WTC11 (cell line): ENCODE measurements at regions not wholly inside any gene's neighbourhood (a gene's known extent, or its start where the extent isn't known, plus 50 kb on each side); places are given as distances from the start of the nearest gene placed in this dataset.

Source experiments
- ATAC-seq: fragments of 200-7000 bp; cut with Tn5 transposase; 2 replicates; pipeline ENCODE4 v1.10.0; 2021; ENCODE audit warnings: mild to moderate bottlenecking, moderate library complexity
- CTCF ChIA-PET: fragments of 300-600 bp; sonication (Branson Sonifier 250); formaldehyde crosslinking; loops from one replicate; lab custom pipeline; 2021; ENCODE audit warnings: antibody characterized with exemption; lab: Charles Lee
- POLR2A ChIA-PET: fragments of 350-600 bp; sonication (Branson Sonifier 250); formaldehyde crosslinking; loops from one replicate; lab custom pipeline; 2021; ENCODE audit warnings: antibody characterized with exemption; lab: Charles Lee
- DNase-seq: peaks from one replicate; pipeline ENCODE4 v3.0.0; 2021; ENCODE audit warnings: low spot score
- H3K27ac Mint-ChIP-seq: 2 replicates; pipeline ENCODE4 v1.8.0; 2021; ENCODE audit warnings: mixed read lengths
- H3K27me3 Mint-ChIP-seq: 2 replicates; pipeline ENCODE4 v1.8.0; 2021; ENCODE audit warnings: low read depth, mild to moderate bottlenecking, moderate library complexity, mixed read lengths
- H3K36me3 Mint-ChIP-seq: 2 replicates; pipeline ENCODE4 v1.8.0; 2021; ENCODE audit warnings: mixed read lengths
- H3K4me1 Mint-ChIP-seq: 2 replicates; pipeline ENCODE4 v1.8.0; 2022; ENCODE audit warnings: mixed read lengths
- H3K4me3 Mint-ChIP-seq: 2 replicates; pipeline ENCODE4 v1.8.0; 2021; ENCODE audit warnings: mild to moderate bottlenecking, moderate library complexity, mixed read lengths
- H3K9me3 Mint-ChIP-seq: 2 replicates; pipeline ENCODE4 v1.8.0; 2021; ENCODE audit warnings: mixed read lengths
- CDX4 ChIP-seq: fragments of 250-450 bp; sonication (Bioruptor Pico); IDR thresholded peaks from 2 replicates; pipeline ENCODE4 v1.9.0; 2021; ENCODE audit warnings: moderate library complexity, mild to moderate bottlenecking, inconsistent platforms, borderline replicate concordance
- CREM ChIP-seq: sonication (generic); formaldehyde crosslinking; IDR thresholded peaks from 2 replicates; pipeline ENCODE4 v1.8.1; 2022; ENCODE audit warnings: mild to moderate bottlenecking, missing genetic modification reagents, moderate library complexity
- FOXK1 ChIP-seq: sonication (generic); formaldehyde crosslinking; IDR thresholded peaks from 2 replicates; pipeline ENCODE4 v1.8.0; 2022; ENCODE audit warnings: mild to moderate bottlenecking, moderate library complexity, missing genetic modification reagents
- GTF2I ChIP-seq: fragments of 250-450 bp; sonication (Bioruptor Pico); conservative IDR thresholded peaks from 2 replicates; pipeline ENCODE4 v1.4.0; 2021; ENCODE audit warnings: mild to moderate bottlenecking
- MYBL2 ChIP-seq: sonication (generic); formaldehyde crosslinking; IDR thresholded peaks from 2 replicates; pipeline ENCODE4 v1.8.1; 2023; ENCODE audit warnings: mild to moderate bottlenecking, moderate library complexity, missing genetic modification reagents
- NFATC4 ChIP-seq: fragments of 250-450 bp; sonication (Bioruptor Pico); IDR thresholded peaks from 2 replicates; pipeline ENCODE4 v1.9.0; 2021; ENCODE audit warnings: mild to moderate bottlenecking
- PRRX2 ChIP-seq: fragments of 250-450 bp; sonication (Bioruptor Pico); IDR thresholded peaks from 2 replicates; pipeline ENCODE4 v1.8.0; 2021; ENCODE audit warnings: mild to moderate bottlenecking
- SP1 ChIP-seq: sonication (generic); formaldehyde crosslinking; conservative IDR thresholded peaks from 2 replicates; pipeline ENCODE4 v1.8.1; 2022; ENCODE audit warnings: missing genetic modification reagents
- TCF7 ChIP-seq: sonication (generic); formaldehyde crosslinking; IDR thresholded peaks from 2 replicates; pipeline ENCODE4 v1.8.0; 2022; ENCODE audit warnings: mild to moderate bottlenecking, low read depth, missing genetic modification reagents, moderate library complexity
- TP53 ChIP-seq: sonication (generic); formaldehyde crosslinking; IDR thresholded peaks from 2 replicates; pipeline ENCODE4 v1.8.1; 2023; ENCODE audit warnings: mild to moderate bottlenecking, missing genetic modification reagents
- ZNF263 ChIP-seq: sonication (generic); formaldehyde crosslinking; IDR thresholded peaks from 2 replicates; pipeline ENCODE4 v1.8.1; 2022; ENCODE audit warnings: low read depth, mild to moderate bottlenecking, moderate library complexity, missing genetic modification reagents
- ZNF416 ChIP-seq: fragments of 250-450 bp; sonication (Bioruptor Pico); IDR thresholded peaks from 2 replicates; pipeline ENCODE4 v1.9.0; 2021; ENCODE audit warnings: mild to moderate bottlenecking, inconsistent platforms
- ZSCAN18 ChIP-seq: fragments of 250-450 bp; sonication (Bioruptor Pico); IDR thresholded peaks from 2 replicates; pipeline ENCODE4 v2.1.2; 2022; ENCODE audit warnings: mild to moderate bottlenecking, moderate library complexity
- TF ChIP-seq, protein P1 (sequence below): fragments of 250-450 bp; sonication (Bioruptor Pico); IDR thresholded peaks from 2 replicates; pipeline ENCODE4 v1.9.0; 2021; ENCODE audit warnings: mild to moderate bottlenecking
- TF ChIP-seq, protein P2 (sequence below): sonication (generic); formaldehyde crosslinking; IDR thresholded peaks from 2 replicates; pipeline ENCODE4 v1.8.1; 2023; ENCODE audit warnings: mild to moderate bottlenecking, missing genetic modification reagents
- TF ChIP-seq, protein P3 (sequence below): fragments of 250-450 bp; sonication (Bioruptor Pico); IDR thresholded peaks from 2 replicates; pipeline ENCODE4 v1.8.0; 2021; ENCODE audit warnings: mild to moderate bottlenecking
- TF ChIP-seq, protein P4 (sequence below): sonication (generic); formaldehyde crosslinking; IDR thresholded peaks from 2 replicates; pipeline ENCODE4 v1.8.1; 2022; ENCODE audit warnings: missing genetic modification reagents, borderline replicate concordance
- TF ChIP-seq, protein P5 (sequence below): sonication (generic); formaldehyde crosslinking; IDR thresholded peaks from 2 replicates; pipeline ENCODE4 v1.8.1; 2023; ENCODE audit warnings: mild to moderate bottlenecking, missing genetic modification reagents, moderate library complexity
- TF ChIP-seq, protein P6 (sequence below): sonication (generic); formaldehyde crosslinking; IDR thresholded peaks from 2 replicates; pipeline ENCODE4 v1.8.1; 2022; ENCODE audit warnings: low read depth, missing genetic modification reagents, borderline replicate concordance

DNA sequence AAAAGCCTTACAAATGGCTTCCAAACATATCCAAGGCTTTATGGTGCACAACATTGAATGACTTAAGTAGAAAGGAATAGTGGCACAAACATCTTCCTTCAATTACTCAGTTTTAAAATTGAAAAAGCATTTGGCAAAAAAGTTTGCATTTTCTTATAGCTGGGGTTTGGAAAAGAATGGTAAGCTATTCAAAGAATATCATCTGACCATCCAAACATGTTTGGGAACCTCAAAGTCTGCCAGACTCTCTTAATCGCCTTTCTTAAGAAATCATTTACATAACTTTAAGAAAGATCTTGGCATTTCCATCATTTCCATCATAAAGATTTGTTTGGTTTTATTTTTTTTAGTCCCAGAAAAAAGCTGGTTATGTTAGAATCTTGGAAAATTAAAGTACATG is 210.1 kb upstream of the PELI2 start:
- H3K27ac Mint-ChIP-seq, result no peak overlapping the region
- DNase-seq, result no peak
- no peak overlapping the region for H3K4me3 Mint-ChIP-seq
- H3K4me1 Mint-ChIP-seq, result peaks cover 37% of the 10 kb centered on the region
- no peaks in the 10 kb centered on the region; the same call in 1 of the 2 replicates for H3K27me3 Mint-ChIP-seq
- H3K9me3 Mint-ChIP-seq, result peaks cover 6% of the 10 kb centered on the region
- CTCF ChIA-PET, result interaction anchor here (1.4 kb wide), 1 partner anchor 176 kb away, joined by 3 read pairs; no protein-coding TSS in a partner anchor
- TF ChIP-seq, protein P1, sequence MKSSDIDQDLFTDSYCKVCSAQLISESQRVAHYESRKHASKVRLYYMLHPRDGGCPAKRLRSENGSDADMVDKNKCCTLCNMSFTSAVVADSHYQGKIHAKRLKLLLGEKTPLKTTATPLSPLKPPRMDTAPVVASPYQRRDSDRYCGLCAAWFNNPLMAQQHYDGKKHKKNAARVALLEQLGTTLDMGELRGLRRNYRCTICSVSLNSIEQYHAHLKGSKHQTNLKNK, result no peak
- TF ChIP-seq, protein P2, sequence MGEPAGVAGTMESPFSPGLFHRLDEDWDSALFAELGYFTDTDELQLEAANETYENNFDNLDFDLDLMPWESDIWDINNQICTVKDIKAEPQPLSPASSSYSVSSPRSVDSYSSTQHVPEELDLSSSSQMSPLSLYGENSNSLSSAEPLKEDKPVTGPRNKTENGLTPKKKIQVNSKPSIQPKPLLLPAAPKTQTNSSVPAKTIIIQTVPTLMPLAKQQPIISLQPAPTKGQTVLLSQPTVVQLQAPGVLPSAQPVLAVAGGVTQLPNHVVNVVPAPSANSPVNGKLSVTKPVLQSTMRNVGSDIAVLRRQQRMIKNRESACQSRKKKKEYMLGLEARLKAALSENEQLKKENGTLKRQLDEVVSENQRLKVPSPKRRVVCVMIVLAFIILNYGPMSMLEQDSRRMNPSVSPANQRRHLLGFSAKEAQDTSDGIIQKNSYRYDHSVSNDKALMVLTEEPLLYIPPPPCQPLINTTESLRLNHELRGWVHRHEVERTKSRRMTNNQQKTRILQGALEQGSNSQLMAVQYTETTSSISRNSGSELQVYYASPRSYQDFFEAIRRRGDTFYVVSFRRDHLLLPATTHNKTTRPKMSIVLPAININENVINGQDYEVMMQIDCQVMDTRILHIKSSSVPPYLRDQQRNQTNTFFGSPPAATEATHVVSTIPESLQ (CRISPR knock-in tag), result no peak
- TF ChIP-seq, protein P3, sequence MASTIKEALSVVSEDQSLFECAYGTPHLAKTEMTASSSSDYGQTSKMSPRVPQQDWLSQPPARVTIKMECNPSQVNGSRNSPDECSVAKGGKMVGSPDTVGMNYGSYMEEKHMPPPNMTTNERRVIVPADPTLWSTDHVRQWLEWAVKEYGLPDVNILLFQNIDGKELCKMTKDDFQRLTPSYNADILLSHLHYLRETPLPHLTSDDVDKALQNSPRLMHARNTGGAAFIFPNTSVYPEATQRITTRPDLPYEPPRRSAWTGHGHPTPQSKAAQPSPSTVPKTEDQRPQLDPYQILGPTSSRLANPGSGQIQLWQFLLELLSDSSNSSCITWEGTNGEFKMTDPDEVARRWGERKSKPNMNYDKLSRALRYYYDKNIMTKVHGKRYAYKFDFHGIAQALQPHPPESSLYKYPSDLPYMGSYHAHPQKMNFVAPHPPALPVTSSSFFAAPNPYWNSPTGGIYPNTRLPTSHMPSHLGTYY (CRISPR knock-in tag), result no peak
- no peak for TF ChIP-seq NFATC4
- TF ChIP-seq FOXK1 (CRISPR knock-in tag), result no peak
- no peak for TF ChIP-seq CDX4 (CRISPR knock-in tag)
- TF ChIP-seq MYBL2, result no peak
- TF ChIP-seq ZNF263 (CRISPR knock-in tag), result no peak
- TF ChIP-seq GTF2I (CRISPR knock-in tag), result no peak
- TF ChIP-seq, protein P4, sequence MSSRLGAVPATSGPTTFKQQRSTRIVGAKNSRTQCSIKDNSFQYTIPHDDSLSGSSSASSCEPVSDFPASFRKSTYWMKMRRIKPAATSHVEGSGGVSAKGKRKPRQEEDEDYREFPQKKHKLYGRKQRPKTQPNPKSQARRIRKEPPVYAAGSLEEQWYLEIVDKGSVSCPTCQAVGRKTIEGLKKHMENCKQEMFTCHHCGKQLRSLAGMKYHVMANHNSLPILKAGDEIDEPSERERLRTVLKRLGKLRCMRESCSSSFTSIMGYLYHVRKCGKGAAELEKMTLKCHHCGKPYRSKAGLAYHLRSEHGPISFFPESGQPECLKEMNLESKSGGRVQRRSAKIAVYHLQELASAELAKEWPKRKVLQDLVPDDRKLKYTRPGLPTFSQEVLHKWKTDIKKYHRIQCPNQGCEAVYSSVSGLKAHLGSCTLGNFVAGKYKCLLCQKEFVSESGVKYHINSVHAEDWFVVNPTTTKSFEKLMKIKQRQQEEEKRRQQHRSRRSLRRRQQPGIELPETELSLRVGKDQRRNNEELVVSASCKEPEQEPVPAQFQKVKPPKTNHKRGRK (CRISPR knock-in tag), result no peak
- TF ChIP-seq, protein P5, sequence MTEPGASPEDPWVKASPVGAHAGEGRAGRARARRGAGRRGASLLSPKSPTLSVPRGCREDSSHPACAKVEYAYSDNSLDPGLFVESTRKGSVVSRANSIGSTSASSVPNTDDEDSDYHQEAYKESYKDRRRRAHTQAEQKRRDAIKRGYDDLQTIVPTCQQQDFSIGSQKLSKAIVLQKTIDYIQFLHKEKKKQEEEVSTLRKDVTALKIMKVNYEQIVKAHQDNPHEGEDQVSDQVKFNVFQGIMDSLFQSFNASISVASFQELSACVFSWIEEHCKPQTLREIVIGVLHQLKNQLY (CRISPR knock-in tag), result no peak
- TF ChIP-seq ZNF416 (CRISPR knock-in tag), result no peak
- no peak for TF ChIP-seq SP1 (CRISPR knock-in tag)
- TF ChIP-seq, protein P6, sequence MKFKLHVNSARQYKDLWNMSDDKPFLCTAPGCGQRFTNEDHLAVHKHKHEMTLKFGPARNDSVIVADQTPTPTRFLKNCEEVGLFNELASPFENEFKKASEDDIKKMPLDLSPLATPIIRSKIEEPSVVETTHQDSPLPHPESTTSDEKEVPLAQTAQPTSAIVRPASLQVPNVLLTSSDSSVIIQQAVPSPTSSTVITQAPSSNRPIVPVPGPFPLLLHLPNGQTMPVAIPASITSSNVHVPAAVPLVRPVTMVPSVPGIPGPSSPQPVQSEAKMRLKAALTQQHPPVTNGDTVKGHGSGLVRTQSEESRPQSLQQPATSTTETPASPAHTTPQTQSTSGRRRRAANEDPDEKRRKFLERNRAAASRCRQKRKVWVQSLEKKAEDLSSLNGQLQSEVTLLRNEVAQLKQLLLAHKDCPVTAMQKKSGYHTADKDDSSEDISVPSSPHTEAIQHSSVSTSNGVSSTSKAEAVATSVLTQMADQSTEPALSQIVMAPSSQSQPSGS (CRISPR knock-in tag), result no peak
- TF ChIP-seq PRRX2, result no peak
- no peak for TF ChIP-seq ZSCAN18 (CRISPR knock-in tag)
- no peak for TF ChIP-seq TP53 (CRISPR knock-in tag)
- no peak for TF ChIP-seq CREM
- no peak for TF ChIP-seq TCF7
- TF ChIP-seq, all 79 proteins: peak for 0
- POLR2A ChIA-PET, result no interaction called here
- ATAC-seq, result no peak
- H3K36me3 Mint-ChIP-seq, result 0 out of 2 replicates have a peak, but pooled peaks cover 4% of the 10 kb centered on the region
